Prostate gland (tissue), 2 donors: ENCODE measurements at regions not wholly inside any gene's neighbourhood (a gene's known extent, or its start where the extent isn't known, plus 50 kb on each side); places are given as distances from the start of the nearest gene placed in this dataset.

Source experiments
- CTCF ChIP-seq, 4 experiments: fragments of 200-600 bp in 2 of 4; fragments of 450-650 bp in 2 of 4; sonication (generic) in 2 of 4; IDR thresholded peaks; 1 replicate in 3 of 4; 2 replicates in 1 of 4; pipeline ENCODE4 v1.5.1; 2016 to 2019; ENCODE audit warnings: antibody characterized with exemption in 4 of 4, mild to moderate bottlenecking in 2 of 4, moderate library complexity in 2 of 4
- POLR2A ChIP-seq: fragments of 450-650 bp; IDR thresholded peaks from one replicate; pipeline ENCODE4 v1.6.1; 2016; ENCODE audit warnings: antibody characterized with exemption, mild to moderate bottlenecking
- POLR2AphosphoS5 ChIP-seq: sonication (generic); formaldehyde crosslinking; IDR thresholded peaks from one replicate; pipeline ENCODE4 v1.6.1; 2017; ENCODE audit warnings: antibody characterized with exemption

GRCh38 chr1:100649146-100649545 lies 70.4 kb upstream of the VCAM1 start:
- TF ChIP-seq CTCF (IDR thresholded peaks at IDR 0.05) (no peak), POLR2AphosphoS5 (no peak), POLR2A (no peak)
